ENCODE measurements at regions not wholly inside any gene's neighbourhood (a gene's known extent, or its start where the extent isn't known, plus 50 kb on each side); places are given as distances from the start of the nearest gene placed in this dataset.
"Not testable (repeated sequence)": the region's sequence is repeated elsewhere in the genome, so short reads cannot be mapped to it uniquely, and the experiment has no call there.

DNA sequence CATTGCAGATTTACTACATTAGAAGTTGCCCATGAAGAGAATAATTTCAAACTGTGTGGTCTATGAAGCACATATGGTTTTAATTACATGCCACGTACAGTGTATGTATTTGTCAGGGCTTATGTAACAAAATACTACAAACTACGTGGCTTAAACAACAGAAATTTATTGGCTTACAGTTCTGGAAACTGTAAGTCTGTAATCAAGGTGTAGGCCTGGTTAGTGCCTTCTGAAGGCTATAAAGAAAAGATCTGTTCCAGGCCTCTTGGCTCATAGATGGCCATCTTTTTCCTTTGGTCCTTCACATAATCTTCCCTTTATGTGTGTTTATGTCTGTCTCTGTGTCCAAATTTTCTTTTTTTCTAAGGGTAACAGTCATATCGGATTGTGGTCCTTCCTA, 1160.2 kb downstream of the FAM133A start:
- no peaks in the 10 kb centered on the region for H3K4me1 ChIP-seq

DNA sequence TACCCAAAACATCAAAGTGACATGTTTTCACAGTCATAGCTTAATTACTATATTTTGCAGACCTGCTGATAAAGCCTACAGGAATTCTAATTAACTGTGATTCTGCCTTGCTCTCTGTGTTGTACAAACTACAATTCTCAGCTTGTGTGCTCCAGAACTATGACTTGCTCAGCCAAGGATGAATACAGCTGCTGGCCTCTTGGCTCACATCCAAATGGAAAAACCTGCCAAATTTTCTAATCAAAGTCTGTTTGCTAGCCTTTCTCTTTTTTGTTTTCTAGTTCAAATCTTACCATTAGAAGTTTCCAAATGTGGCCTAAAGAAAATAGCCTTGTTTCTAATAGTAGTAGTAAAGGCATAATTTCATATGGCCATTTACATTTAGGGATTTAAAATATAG, 1176.8 kb downstream of the FAM133A start:
- Histone ChIP-seq H3K9me3 (no peaks in the 10 kb centered on the region), H3K27ac (no peak overlapping the region), H3K4me3 (no peak overlapping the region), H3K36me3 (no peaks in the 10 kb centered on the region), H3K4me1 (no peaks in the 10 kb centered on the region), H3K27me3 (replicated peaks in 1 of 7) (no peaks in the 10 kb centered on the region)
- intact Hi-C loops (cut with DNase I; ENCODE audit: low total_unique reads) = no loop called here
- TF ChIP-seq POLR2A (IDR thresholded peaks at IDR 0.05) (no peak), POLR2AphosphoS5 (IDR thresholded peaks at IDR 0.05) (no peak)
- TF ChIP-seq, protein P1, sequence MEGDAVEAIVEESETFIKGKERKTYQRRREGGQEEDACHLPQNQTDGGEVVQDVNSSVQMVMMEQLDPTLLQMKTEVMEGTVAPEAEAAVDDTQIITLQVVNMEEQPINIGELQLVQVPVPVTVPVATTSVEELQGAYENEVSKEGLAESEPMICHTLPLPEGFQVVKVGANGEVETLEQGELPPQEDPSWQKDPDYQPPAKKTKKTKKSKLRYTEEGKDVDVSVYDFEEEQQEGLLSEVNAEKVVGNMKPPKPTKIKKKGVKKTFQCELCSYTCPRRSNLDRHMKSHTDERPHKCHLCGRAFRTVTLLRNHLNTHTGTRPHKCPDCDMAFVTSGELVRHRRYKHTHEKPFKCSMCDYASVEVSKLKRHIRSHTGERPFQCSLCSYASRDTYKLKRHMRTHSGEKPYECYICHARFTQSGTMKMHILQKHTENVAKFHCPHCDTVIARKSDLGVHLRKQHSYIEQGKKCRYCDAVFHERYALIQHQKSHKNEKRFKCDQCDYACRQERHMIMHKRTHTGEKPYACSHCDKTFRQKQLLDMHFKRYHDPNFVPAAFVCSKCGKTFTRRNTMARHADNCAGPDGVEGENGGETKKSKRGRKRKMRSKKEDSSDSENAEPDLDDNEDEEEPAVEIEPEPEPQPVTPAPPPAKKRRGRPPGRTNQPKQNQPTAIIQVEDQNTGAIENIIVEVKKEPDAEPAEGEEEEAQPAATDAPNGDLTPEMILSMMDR (IDR thresholded peaks at IDR 0.05 in 8 of 11, conservative IDR thresholded peaks at IDR 0.05 in 3 of 11) = no peak
- DNase-seq = no peak

More for the DNA sequence above, 1160.2 kb downstream of the FAM133A start:
- Histone ChIP-seq H3K27me3 (replicated peaks in 1 of 7) (no peaks in the 10 kb centered on the region), H3K9me3 (no peaks in the 10 kb centered on the region), H3K27ac (no peak overlapping the region), H3K4me3 (no peak overlapping the region), H3K36me3 (no peaks in the 10 kb centered on the region)
- TF ChIP-seq, protein P1 (IDR thresholded peaks at IDR 0.05 in 8 of 11, conservative IDR thresholded peaks at IDR 0.05 in 3 of 11) = no peak
- no peak for TF ChIP-seq POLR2AphosphoS5 (IDR thresholded peaks at IDR 0.05)
- TF ChIP-seq POLR2A (IDR thresholded peaks at IDR 0.05) = no peak
- DNase-seq = no peak
- WGBS, 5 donors = 46 to 85% (median 62%) methylated on average over 3 of the region's 3 CpGs
- intact Hi-C loops (cut with DNase I; ENCODE audit: low total_unique reads) = no loop called here

DNA sequence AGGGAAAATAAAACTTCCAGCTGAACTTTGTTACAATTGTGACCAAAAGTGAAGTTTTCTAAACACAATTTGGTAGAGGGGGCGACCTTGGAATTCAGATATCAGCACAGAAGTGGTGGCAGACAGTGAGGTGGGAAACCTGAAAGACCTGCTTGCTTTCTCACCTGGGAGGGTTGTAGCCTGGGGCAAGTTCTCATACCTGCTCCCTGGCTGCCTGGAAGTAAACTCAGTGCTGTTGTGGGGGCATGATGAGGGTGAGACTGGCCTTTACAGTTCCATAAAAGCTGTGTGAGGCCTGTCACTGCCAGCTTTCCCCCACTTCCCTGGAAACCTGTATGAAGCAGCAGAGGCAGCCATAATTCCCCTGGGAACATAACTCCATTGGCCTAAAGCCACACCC, 1180.2 kb downstream of the FAM133A start:
- Histone ChIP-seq H3K27ac (no peak overlapping the region), H3K27me3 (replicated peaks in 1 of 7) (no peaks in the 10 kb centered on the region), H3K4me3 (no peak overlapping the region), H3K36me3 (no peaks in the 10 kb centered on the region), H3K9me3 (no peaks in the 10 kb centered on the region), H3K4me1 (no peaks in the 10 kb centered on the region)
- TF ChIP-seq POLR2A (IDR thresholded peaks at IDR 0.05) = no peak
- TF ChIP-seq, protein P1 (IDR thresholded peaks at IDR 0.05 in 8 of 11, conservative IDR thresholded peaks at IDR 0.05 in 3 of 11) = no peak
- TF ChIP-seq POLR2AphosphoS5 (IDR thresholded peaks at IDR 0.05) = no peak
- no peak for DNase-seq
- WGBS, 5 donors = 25 to 47% (median 35%) methylated on average over 1 of the region's 1 CpG; no CpG with 5 or more reads in 1 of the 5 donors
- intact Hi-C loops (cut with DNase I; ENCODE audit: low total_unique reads) = no loop called here

DNA sequence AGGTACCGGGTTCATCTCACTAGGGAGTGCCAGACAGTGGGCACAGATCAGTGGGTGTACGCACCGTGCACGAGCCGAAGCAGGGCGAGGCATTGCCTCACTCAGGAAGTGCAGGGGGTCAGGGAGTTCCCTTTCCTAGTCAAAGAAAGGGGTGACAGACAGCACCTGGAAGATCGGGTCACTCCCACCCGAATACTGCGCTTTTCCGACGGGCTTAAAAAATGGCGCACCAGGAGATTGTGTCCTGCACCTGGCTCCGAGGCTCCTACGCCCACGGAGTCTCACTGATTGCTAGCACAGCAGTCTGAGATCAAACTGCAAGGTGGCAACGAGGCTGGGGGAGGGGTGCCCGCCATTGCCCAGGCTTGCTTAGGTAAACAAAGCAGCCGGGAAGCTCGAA, 1188.5 kb downstream of the FAM133A start:
- H3K27ac ChIP-seq; H3K4me1 ChIP-seq; H3K36me3 ChIP-seq; H3K4me3 ChIP-seq; H3K27me3 ChIP-seq (replicated peaks in 1 of 7); intact Hi-C loops (cut with DNase I; ENCODE audit: low total_unique reads); H3K9me3 ChIP-seq: not testable (repeated sequence)
- 74 to 92% (median 81%) methylated on average over 4 to 19 of the region's 19 CpGs for WGBS, 5 donors
- DNase-seq = peak; percentile 44

DNA sequence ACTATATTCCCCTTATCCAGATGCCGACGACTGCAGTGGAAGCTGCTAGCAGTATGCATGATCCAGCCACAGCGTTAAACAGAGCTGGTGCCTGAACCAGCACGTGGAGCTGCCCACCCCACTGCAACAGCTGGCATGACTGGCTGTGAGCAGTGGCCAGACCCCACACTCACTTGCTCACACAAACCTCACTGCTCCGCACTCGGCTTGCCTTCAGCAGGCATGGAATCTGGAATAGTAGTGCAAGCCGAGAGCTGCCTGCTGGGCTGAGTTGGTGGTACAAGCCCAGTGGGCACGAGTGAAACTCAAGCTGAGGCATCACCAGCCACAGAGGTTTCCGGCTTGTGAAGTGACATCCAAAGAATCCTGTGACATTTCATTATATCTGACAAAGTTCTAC, 1197.6 kb downstream of the FAM133A start:
- H3K4me1 ChIP-seq = no peaks in the 10 kb centered on the region
- H3K27ac ChIP-seq = no peak overlapping the region
- H3K36me3 ChIP-seq = no peaks in the 10 kb centered on the region
- H3K9me3 ChIP-seq = peaks cover 0 to 8% (median 0%) of the 10 kb centered on the region in 8 donors
- 80 to 87% (median 83%) methylated on average over 3 to 9 of the region's 9 CpGs for WGBS, 5 donors
- intact Hi-C loops (cut with DNase I; ENCODE audit: low total_unique reads) = no loop called here
- H3K27me3 ChIP-seq (replicated peaks in 1 of 7) = no peaks in the 10 kb centered on the region
- TF ChIP-seq POLR2A (IDR thresholded peaks at IDR 0.05) (no peak), POLR2AphosphoS5 (IDR thresholded peaks at IDR 0.05) (no peak)
- TF ChIP-seq, protein P1 (IDR thresholded peaks at IDR 0.05 in 8 of 11, conservative IDR thresholded peaks at IDR 0.05 in 3 of 11) = no peak
- no peak overlapping the region for H3K4me3 ChIP-seq
- no peak for DNase-seq

Data from spleen (tissue), 11 donors.